ENCODE measurements at regions not wholly inside any gene's neighbourhood (a gene's known extent, or its start where the extent isn't known, plus 50 kb on each side); places are given as distances from the start of the nearest gene placed in this dataset.

DNA sequence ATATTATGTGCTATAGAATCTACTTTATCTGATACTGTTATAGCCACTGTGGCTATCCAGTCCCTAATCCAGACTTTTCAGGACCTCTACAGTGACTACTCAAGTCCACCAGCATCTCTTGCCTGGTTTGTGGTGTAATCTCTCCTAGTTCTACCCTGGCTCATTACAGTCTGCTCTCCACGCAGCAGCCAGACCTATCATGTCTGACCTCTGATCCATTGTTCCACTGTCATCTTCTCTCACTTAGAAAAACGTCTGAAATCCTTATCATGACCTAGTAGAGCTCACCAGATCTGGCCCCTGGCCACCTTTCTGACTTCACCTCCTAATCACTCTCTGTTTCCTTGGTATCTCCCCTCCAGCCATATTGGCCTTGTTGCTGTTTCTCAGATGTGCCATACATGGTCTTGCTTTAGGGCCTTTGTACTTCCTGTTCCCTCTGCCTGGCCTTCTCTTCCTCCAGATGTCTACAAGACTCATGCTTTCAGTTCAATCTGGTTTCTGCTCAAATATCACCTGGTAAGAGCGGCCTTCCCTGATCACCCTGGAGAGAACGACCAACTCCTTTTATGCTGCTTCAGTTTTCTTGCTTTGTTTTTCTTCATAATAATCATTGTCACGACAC, 475.5 kb downstream of the AACS start:
- TF ChIP-seq EZH2 (IDR thresholded peaks at IDR 0.05; ENCODE audit: insufficient read depth, poor library complexity, severe bottlenecking) (no peak), EZH2phosphoT487 (IDR thresholded peaks at IDR 0.05; ENCODE audit: insufficient read depth, low read depth) (no peak)

Measured in GM23248 (cell line).